Germinal center (tissue), 1 donor: ENCODE measurements at regions not wholly inside any gene's neighbourhood (a gene's known extent, or its start where the extent isn't known, plus 50 kb on each side); places are given as distances from the start of the nearest gene placed in this dataset.
"Not testable (repeated sequence)": the region's sequence is repeated elsewhere in the genome, so short reads cannot be mapped to it uniquely, and the experiment has no call there.

Source experiments
- DNase-seq: peaks from one replicate; pipeline ENCODE4 v3.0.0; 2012; ENCODE audit warnings: mixed read lengths, low spot score

GRCh38 chr11:15300341-15300740 is 185.6 kb downstream of the INSC start:
- no peak for DNase-seq

GRCh38 chr11:15307619-15308024 is 192.9 kb downstream of the INSC start:
- no peak for DNase-seq

GRCh38 chr11:15308840-15309239 is 194.1 kb downstream of the INSC start:
- no peak for DNase-seq

GRCh38 chr11:15309296-15309695 is 194.6 kb downstream of the INSC start:
- DNase-seq, result no peak

DNA sequence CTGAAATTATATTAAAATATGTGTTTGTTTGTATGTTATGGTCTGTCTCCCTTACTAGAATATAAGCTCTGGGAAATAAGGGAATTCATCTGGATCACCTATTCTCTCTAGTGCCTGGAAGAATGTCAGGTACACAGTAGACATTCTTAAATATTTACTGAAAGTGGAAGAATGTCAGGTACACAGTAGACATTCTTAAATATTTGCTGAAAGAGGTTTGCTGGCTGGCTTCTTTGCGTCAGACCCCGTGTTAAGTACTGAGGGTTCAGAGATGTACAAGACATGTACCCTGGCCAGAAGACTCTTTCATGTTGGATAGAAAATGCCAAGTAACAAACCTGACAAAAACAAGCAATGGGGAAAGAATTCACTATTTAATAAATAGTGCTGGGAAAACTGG is 199.1 kb downstream of the INSC start:
- no peak for DNase-seq

GRCh38 chr11:15318814-15319213 is 204.1 kb downstream of the INSC start:
- DNase-seq, result no peak

DNA sequence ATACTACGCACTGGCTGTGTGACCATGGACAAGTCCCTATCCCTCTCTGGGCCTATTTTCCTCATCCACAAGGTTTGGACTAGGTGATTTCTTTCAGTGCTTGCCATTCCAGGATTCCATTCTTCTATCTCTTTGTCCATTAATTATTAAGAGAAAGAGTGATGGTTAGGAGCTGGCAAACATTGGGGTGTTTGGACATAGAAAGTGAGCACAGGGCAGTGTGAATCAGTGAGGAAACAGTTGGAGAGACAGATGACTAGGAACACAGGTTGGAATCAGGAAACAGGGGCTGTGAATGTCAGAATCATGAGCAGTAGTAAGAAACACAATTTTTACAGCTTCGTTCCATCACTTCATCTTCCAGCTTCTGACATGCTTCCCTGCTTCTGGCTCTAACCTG is 211.8 kb downstream of the INSC start:
- no peak for DNase-seq

DNA sequence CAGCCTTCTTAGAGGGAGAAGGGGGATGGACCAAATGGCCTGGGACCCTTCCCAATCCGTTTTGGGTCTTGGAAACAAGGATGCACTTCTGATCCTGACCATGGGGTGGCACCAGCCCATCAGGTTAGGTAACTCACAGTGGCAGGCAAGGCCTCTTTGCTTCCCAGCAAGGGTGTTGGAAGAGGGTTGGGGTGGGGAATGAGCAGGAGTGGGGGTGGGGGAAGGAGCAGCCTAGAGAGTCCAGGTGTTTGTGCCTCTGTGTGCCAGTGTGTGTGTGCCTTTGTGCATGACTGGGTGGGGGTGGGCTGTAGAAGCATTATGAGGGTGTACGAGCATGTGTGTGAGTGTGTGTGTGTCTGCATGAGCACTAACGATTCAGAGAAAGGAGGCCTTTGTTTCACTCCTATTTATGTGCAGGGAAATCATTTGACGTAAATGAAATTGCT is 213.1 kb downstream of the INSC start:
- no peak for DNase-seq

GRCh38 chr11:15333407-15333806 is 218.7 kb downstream of the INSC start:
- no peak for DNase-seq

- DNase-seq, result no peak
Observed at GRCh38 chr11:15334766-15335165, 220.0 kb downstream of the INSC start.

DNA sequence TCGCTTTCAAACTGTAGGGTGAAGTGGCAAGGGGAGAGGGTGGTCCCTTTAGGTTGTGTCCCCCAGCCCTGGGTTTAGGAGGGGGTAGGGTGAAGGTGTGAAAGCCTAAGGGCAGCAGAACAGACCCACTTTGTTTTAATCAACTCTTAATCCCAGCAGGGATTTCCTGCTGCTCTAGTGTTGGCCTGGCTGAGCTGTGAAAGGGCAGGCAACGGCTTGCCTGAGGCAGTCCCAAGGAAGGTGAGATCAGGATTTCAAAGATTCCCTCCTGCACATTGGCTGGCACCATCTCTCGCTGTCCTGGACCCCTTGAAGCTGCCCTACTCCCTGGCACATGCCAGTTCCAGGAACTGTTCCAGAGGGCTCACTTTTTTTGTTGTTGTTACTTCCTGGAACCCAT is 221.3 kb downstream of the INSC start:
- no peak for DNase-seq

GRCh38 chr11:15339302-15339701 is 224.6 kb downstream of the INSC start:
- DNase-seq, result no peak

GRCh38 chr11:15341587-15341986 is 226.9 kb downstream of the INSC start:
- DNase-seq, result no peak

DNA sequence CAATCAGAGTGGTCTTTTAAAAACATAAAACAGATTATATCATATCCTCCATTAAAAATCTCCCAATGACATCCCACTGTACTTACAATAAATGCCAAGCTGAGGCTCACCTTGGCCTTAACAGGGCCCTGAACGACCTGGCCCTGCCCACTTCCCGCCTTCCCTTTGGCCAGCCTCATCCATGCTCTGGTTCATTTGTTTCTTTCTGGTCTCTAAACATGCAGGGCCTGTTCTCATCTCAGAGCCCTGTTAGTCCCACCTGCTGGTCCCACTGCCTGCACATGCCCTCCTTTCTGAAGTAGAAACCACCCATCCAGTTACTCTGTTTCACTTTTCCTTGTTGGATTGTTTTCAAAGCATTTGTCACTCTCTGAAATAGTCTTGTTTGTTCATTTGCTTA is 227.4 kb downstream of the INSC start:
- no peak for DNase-seq

DNA sequence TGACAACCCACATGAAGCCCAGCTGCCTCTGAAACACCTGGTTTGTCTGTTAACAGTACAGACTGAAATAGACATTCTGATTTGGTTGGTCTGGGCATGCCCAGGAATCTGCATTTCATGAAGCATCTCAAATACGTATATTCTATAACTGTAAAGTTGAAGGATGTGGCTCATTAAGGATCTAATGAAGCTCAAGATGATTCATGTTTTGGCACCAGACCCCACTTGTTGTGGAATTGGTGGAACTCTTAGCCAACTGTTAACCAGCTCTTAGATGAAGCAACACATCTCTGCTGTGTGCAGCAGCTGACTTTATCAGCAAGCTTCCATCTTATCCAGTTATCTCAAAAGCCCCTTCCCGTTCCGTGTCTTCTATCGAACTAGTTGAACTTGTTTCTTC is 232.2 kb downstream of the INSC start:
- DNase-seq, result no peak

DNA sequence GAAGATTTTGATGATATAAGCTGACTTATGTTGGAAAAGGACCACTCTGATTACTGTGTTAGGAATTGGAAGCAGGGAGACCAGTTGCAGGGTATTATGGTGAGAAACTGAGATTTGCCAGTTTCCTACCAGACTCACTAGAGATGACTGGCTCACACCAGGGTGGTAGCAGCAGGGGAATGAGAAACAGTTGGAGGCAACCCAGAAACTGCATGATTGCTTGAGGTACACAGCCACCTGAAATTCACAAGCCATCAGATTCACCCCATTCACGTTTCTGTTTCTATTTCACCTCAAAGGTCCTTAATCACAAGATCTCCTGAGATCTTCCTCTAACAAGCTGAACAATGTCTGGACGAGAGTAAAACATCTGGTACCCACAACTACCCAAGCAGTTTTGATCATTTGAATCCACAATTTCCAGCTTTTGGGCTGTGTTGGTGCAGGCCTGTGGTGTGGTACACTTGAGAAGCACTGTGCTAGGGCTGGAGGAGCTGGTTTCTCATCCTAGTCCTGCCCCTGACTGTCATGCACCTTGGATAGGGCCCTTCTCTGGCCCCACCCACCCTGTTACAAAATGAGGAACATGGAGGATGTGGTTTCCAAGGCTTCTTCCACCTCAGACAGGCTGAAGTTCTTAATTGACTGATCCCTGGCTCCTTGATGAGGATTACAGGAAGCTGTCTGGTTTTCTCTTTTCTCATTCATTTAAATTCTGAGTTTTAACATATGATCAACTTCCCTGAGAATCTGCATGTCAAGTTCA is 233.4 kb downstream of the INSC start:
- DNase-seq, result no peak

DNA sequence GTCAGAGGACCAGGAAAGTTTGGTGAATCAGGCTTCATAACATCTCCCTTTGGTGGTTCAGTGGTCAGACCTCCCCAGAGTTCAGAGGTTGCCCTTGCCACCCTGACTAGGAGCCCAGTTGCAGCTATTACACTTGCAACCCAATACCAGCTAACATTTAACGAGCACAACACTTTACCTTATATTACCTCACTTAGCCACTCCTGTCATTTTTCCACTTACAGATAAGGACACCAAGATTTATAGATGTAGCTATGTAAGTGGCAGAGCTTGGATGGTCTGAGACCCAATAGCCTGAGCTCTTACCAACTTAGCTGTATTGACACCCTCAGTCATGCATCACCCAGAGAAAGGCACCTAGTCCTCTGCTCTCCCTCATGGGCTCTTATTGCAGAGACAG is 234.7 kb downstream of the INSC start:
- DNase-seq, result no peak

GRCh38 chr11:15361316-15361715 is 246.6 kb downstream of the INSC start:
- DNase-seq, result no peak

DNA sequence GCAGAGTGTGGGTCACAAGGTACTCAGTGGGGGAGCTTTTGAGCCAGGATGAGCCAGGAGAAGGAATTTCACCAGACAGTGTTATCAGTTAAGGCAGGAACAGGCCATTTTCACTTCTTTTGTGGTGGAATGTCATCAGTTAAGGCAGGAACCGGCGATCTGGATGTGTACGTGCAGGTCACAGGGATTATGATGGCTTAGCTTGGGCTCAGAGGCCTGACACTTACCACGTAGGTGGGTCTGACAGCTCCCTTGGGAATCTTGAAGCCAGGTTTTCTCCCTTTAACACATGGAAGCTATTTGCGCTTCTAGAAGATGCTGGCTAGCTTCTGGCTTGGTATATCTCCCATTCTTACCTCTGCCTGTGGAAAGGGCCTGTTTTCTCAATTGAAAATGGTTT is 250.6 kb downstream of the INSC start:
- DNase-seq, result not testable (repeated sequence)

GRCh38 chr11:15367695-15368094 is 253.0 kb downstream of the INSC start:
- DNase-seq, result no peak

- no peak for DNase-seq
Observed at GRCh38 chr11:15370495-15371147, 255.9 kb downstream of the INSC start.

DNA sequence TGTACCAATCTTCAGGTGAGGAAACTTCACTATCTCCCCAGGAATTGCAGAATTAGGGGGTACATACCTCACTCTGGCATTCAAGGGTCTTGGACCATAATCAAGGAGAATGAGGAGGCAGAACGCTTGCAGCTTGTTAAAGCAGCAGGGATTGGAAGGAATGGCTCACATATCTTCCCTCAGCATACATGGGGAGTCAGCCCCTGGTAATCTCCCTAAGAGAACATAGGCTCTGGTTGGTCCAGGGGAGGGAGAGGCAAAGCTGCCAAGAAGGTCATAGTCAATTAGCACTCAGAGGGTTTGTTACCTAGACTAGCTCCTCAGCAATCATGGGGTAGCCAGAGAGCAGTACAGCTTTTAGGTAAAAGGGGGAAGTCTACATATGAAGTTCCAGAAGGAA is 256.8 kb downstream of the INSC start:
- no peak for DNase-seq

DNA sequence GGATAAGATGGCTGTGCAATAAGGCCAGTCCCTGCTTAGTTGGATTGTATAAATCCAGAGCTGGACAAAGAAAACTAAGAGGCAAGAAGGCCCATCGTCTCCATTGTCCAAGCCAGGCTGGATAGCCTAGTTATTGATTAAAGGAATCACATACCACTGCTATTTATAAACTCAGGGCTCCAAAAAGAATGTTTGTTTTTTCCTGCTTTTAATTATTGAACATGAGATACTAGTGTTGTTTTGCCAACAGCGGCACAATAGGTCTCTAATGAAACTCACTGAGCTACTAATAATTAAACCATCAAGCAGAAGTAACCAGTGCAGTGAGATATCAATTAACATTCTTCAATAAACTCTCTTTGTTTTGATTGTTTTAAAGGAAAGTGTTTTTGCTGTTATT is 259.7 kb downstream of the INSC start:
- DNase-seq, result no peak

DNA sequence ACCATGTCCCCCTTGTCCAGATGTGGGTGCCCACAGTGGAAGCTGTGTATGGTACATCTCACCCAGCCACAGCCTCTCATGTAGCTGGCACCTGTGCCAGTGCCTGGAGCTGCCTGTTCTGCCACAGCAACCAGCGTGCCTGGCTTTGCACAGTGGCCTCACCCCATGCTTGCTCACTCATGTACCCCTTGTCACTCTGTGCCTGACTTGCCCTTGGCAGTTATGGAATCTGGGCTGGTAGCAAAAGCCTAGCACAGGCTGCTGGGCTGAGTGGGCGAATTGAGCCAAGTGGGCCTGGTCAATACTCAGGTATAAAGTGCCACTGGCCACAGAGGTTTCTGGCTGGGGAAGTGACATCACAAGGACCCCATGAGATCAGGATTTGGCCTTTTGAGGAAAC is 264.2 kb downstream of the INSC start:
- no peak for DNase-seq
